Peyer's patch (tissue), 4 donors: ENCODE measurements at regions not wholly inside any gene's neighbourhood (a gene's known extent, or its start where the extent isn't known, plus 50 kb on each side); places are given as distances from the start of the nearest gene placed in this dataset.
A peak's percentile ranks its signal among the peaks of the same experiment; 100 is the strongest.

Source experiments
- CTCF ChIP-seq, 6 experiments: fragments of 450-650 bp in 4 of 6; fragments of 200-600 bp in 2 of 6; sonication (generic) in 1 of 6; IDR thresholded peaks; one replicate each; pipeline ENCODE4 v1.5.1; 2017 to 2019; ENCODE audit warnings: antibody characterized with exemption in 6 of 6, mild to moderate bottlenecking in 3 of 6, moderate library complexity in 1 of 6
- POLR2A ChIP-seq, 2 donors: fragments of 450-650 bp; IDR thresholded peaks; one replicate each; pipeline ENCODE4 v1.5.1; 2017; ENCODE audit warnings: antibody characterized with exemption in 2 of 2, mild to moderate bottlenecking in 2 of 2, moderate library complexity in 2 of 2

DNA sequence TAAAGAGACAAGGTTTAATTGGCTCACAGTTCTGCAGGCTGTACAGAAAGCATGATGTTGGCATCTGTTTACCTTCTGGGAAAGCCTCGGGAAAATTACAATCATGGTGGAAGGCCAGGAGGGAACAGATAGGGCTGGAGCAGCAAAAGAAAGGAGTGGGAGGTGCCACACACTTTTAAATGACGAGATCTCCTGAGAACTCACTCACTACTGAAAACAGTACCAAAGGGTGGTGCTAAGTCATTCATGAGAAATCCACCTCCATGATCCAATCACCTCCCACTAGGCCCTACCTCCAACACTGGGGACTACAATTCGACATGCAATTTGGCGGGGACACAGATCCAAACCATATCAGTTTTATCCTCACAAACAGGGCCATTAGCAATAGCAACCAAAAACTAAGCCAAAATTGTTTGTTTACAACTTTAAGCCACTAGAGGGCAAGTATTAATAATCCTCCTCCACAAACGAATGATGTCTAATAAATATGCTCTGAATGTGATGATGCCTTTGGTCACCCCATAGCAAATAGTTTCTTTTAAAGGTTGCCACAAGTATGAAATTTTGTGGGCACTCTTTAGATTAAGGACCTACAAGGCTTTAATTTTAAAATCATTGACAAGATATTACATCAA lies 129.2 kb upstream of the NRBF2 start:
- TF ChIP-seq CTCF (IDR thresholded peaks at IDR 0.05), result peak in 3 of 6 experiments; percentile 12 to 30 (median 16)
- no peak for TF ChIP-seq POLR2A (IDR thresholded peaks at IDR 0.05)
